ENCODE measurements at regions not wholly inside any gene's neighbourhood (a gene's known extent, or its start where the extent isn't known, plus 50 kb on each side); places are given as distances from the start of the nearest gene placed in this dataset.

- TF ChIP-seq REST (IDR thresholded peaks at IDR 0.05; ENCODE audit: unreplicated experiment) (no peak), ZNF331 (CRISPR knock-in tag; IDR thresholded peaks at IDR 0.05; ENCODE audit: low read depth) (no peak), JUNB (IDR thresholded peaks at IDR 0.05; ENCODE audit: unreplicated experiment) (no peak), STAT1 (IDR thresholded peaks at IDR 0.05; ENCODE audit: unreplicated experiment) (no peak), CTCF (conservative IDR thresholded peaks at IDR 0.05; ENCODE audit: low read depth in 2 of 2) (no peak)
These were observed 70.9 kb upstream of the ARHGEF9 start (continued) for GRCh38 chrX:63855896-63856295.

- no peak overlapping the region for H3K27ac ChIP-seq (ENCODE audit: low read depth)
- no peak for ATAC-seq
- H3K36me3 ChIP-seq (ENCODE audit: insufficient read depth): no peaks in the 10 kb centered on the region
- DNase-seq (ENCODE audit: low spot score): no peak
- no peaks in the 10 kb centered on the region for H3K79me2 ChIP-seq (replicated peaks; ENCODE audit: insufficient read depth)
- no peak overlapping the region for H3K4me2 ChIP-seq
- no peaks in the 10 kb centered on the region for H3K27me3 ChIP-seq (ENCODE audit: insufficient read depth)
- H3K4me1 ChIP-seq (ENCODE audit: insufficient read depth): no peaks in the 10 kb centered on the region
- no peaks in the 10 kb centered on the region for H3F3A ChIP-seq (replicated peaks; ENCODE audit: low read depth)
- no peak overlapping the region for H2AFZ ChIP-seq
- peaks cover 4% of the 10 kb centered on the region for H3K36me3 Mint-ChIP-seq (ENCODE audit: low read depth)
- no peak overlapping the region for H3K4me3 Mint-ChIP-seq
- no peaks in the 10 kb centered on the region for H4K20me1 ChIP-seq (replicated peaks; ENCODE audit: insufficient read depth)
- H3K27me3 Mint-ChIP-seq (ENCODE audit: insufficient read depth, low read depth, poor library complexity): peaks cover 2% of the 10 kb centered on the region
- H3K9me3 Mint-ChIP-seq: peaks cover 25% of the 10 kb centered on the region
- no peak overlapping the region for H3K27ac Mint-ChIP-seq
- H3K4me1 Mint-ChIP-seq: no peaks in the 10 kb centered on the region
- H3K9me2 ChIP-seq (ENCODE audit: insufficient read depth): no peaks in the 10 kb centered on the region
- no peak overlapping the region for H3K4me3 ChIP-seq
- TF ChIP-seq ZNF114 (CRISPR knock-in tag; IDR thresholded peaks at IDR 0.05): no peak
- no peak for TF ChIP-seq NANOG (IDR thresholded peaks at IDR 0.05; ENCODE audit: borderline replicate concordance)
- TF ChIP-seq EZH2phosphoT487 (IDR thresholded peaks at IDR 0.05; ENCODE audit: unreplicated experiment): no peak
- no peak for TF ChIP-seq REST (IDR thresholded peaks at IDR 0.05; ENCODE audit: unreplicated experiment)
- TF ChIP-seq CREB1 (CRISPR knock-in tag; IDR thresholded peaks at IDR 0.05; ENCODE audit: low read depth): no peak
- TF ChIP-seq ZNF331 (CRISPR knock-in tag; IDR thresholded peaks at IDR 0.05; ENCODE audit: low read depth): no peak
- TF ChIP-seq POLR2AphosphoS5 (IDR thresholded peaks at IDR 0.05; ENCODE audit: low read depth): no peak
- no peak for TF ChIP-seq JUNB (IDR thresholded peaks at IDR 0.05; ENCODE audit: unreplicated experiment)
- no peak for TF ChIP-seq CTCF (conservative IDR thresholded peaks at IDR 0.05; ENCODE audit: low read depth in 2 of 2)
- no peak for TF ChIP-seq ETS1 (IDR thresholded peaks at IDR 0.05)
These were observed 50.3 kb upstream of the ARHGEF9 start for GRCh38 chrX:63835361-63835760.
